Uterus (tissue), 3 donors: ENCODE measurements at regions not wholly inside any gene's neighbourhood (a gene's known extent, or its start where the extent isn't known, plus 50 kb on each side); places are given as distances from the start of the nearest gene placed in this dataset.

ENCODE experiments used
- DNase-seq, 2 donors: peaks; one replicate each; pipeline ENCODE4 v3.0.0-alpha.2; 2019 to 2020
- H3K27ac ChIP-seq, 2 donors: fragments of 200-600 bp; sonication (generic); 1 replicate in 1 of 2; 2 replicates in 1 of 2; pipeline ENCODE4 v1.5.1; 2016 to 2018
- H3K27me3 ChIP-seq, 2 donors: fragments of 200-600 bp; sonication (generic); one replicate each; pipeline ENCODE4 v1.5.1; 2018 to 2019; ENCODE audit warnings: control low read depth in 1 of 2
- H3K36me3 ChIP-seq, 2 donors: fragments of 200-600 bp; sonication (generic); one replicate each; pipeline ENCODE4 v1.5.1; 2019; ENCODE audit warnings: control low read depth in 1 of 2
- H3K4me1 ChIP-seq, 2 donors: fragments of 200-600 bp; sonication (generic); one replicate each; pipeline ENCODE4 v1.5.1; 2018 to 2019; ENCODE audit warnings: control low read depth in 1 of 2
- H3K4me3 ChIP-seq, 2 donors: fragments of 200-600 bp; sonication (generic); 1 replicate in 1 of 2; 2 replicates in 1 of 2; pipeline ENCODE4 v1.5.1; 2018 to 2019; ENCODE audit warnings: mild to moderate bottlenecking in 1 of 2
- H3K9me3 ChIP-seq, 2 donors: fragments of 200-600 bp; sonication (generic); one replicate each; pipeline ENCODE4 v1.5.1; 2019; ENCODE audit warnings: control low read depth in 1 of 2
- CTCF ChIP-seq, 4 experiments: fragments of 200-600 bp in 2 of 4; fragments of 450-650 bp in 2 of 4; sonication (generic) in 2 of 4; IDR thresholded peaks; one replicate each; pipeline ENCODE4 v1.5.1; 2016 to 2019; ENCODE audit warnings: antibody characterized with exemption in 4 of 4, mild to moderate bottlenecking in 2 of 4, moderate library complexity in 1 of 4
- POLR2A ChIP-seq, 2 donors: fragments of 450-650 bp; IDR thresholded peaks; one replicate each; pipeline ENCODE4 v1.6.1; 2016; ENCODE audit warnings: antibody characterized with exemption in 2 of 2, mild to moderate bottlenecking in 1 of 2, moderate library complexity in 1 of 2
- intact Hi-C: fragments of 100-400 bp; cut with DNase I; formaldehyde crosslinking; loops from one replicate; pipeline ENCODE4 v1.15.1; 2023; ENCODE audit warnings: low total_unique reads
- donor health status: DM: yes; HTN: yes; CAD: no.

GRCh38 chr2:126208266-126208665 lies 447.7 kb upstream of the GYPC start:
- DNase-seq: no peak

GRCh38 chr2:126212735-126213134 lies 443.2 kb upstream of the GYPC start:
- Histone ChIP-seq H3K27me3 (no peaks in the 10 kb centered on the region), H3K36me3 (no peaks in the 10 kb centered on the region), H3K4me1 (no peaks in the 10 kb centered on the region), H3K4me3 (no peak overlapping the region), H3K9me3 (no peaks in the 10 kb centered on the region), H3K27ac (no peak overlapping the region)
- no peak for DNase-seq
- TF ChIP-seq POLR2A (IDR thresholded peaks at IDR 0.05): no peak
- no peak for TF ChIP-seq CTCF (IDR thresholded peaks at IDR 0.05)
- intact Hi-C loops: no loop called here

More at GRCh38 chr2:126208266-126208665, 447.7 kb upstream of the GYPC start:
- H3K4me1 ChIP-seq: no peaks in the 10 kb centered on the region
- intact Hi-C loops: no loop called here
- H3K36me3 ChIP-seq: no peaks in the 10 kb centered on the region
- no peak overlapping the region for H3K4me3 ChIP-seq
- H3K9me3 ChIP-seq: no peaks in the 10 kb centered on the region
- no peaks in the 10 kb centered on the region for H3K27me3 ChIP-seq
- no peak overlapping the region for H3K27ac ChIP-seq
- TF ChIP-seq CTCF (IDR thresholded peaks at IDR 0.05) (no peak), POLR2A (IDR thresholded peaks at IDR 0.05) (no peak)

- Histone ChIP-seq H3K36me3 (no peaks in the 10 kb centered on the region), H3K27ac (no peak overlapping the region), H3K4me1 (no peaks in the 10 kb centered on the region), H3K4me3 (no peak overlapping the region), H3K9me3 (no peaks in the 10 kb centered on the region), H3K27me3 (no peaks in the 10 kb centered on the region)
- intact Hi-C loops: no loop called here
- TF ChIP-seq CTCF (IDR thresholded peaks at IDR 0.05) (no peak), POLR2A (IDR thresholded peaks at IDR 0.05) (no peak)
- no peak for DNase-seq
Observed at GRCh38 chr2:126219081-126219480, 436.9 kb upstream of the GYPC start.

- no peak for DNase-seq
- intact Hi-C loops: no loop called here
Observed at GRCh38 chr2:126220331-126220730, 435.6 kb upstream of the GYPC start.

GRCh38 chr2:126221506-126221905 lies 434.5 kb upstream of the GYPC start:
- no peak overlapping the region for H3K27ac ChIP-seq
- no peaks in the 10 kb centered on the region for H3K4me1 ChIP-seq
- no peak for DNase-seq
- intact Hi-C loops: no loop called here
- no peaks in the 10 kb centered on the region for H3K9me3 ChIP-seq
- no peak overlapping the region for H3K4me3 ChIP-seq
- TF ChIP-seq POLR2A (IDR thresholded peaks at IDR 0.05) (no peak), CTCF (IDR thresholded peaks at IDR 0.05) (no peak)
- H3K27me3 ChIP-seq: no peaks in the 10 kb centered on the region
- H3K36me3 ChIP-seq: no peaks in the 10 kb centered on the region

More at GRCh38 chr2:126220331-126220730, 435.6 kb upstream of the GYPC start:
- no peaks in the 10 kb centered on the region for H3K9me3 ChIP-seq
- H3K36me3 ChIP-seq: no peaks in the 10 kb centered on the region
- no peak for TF ChIP-seq CTCF (IDR thresholded peaks at IDR 0.05)
- no peak for TF ChIP-seq POLR2A (IDR thresholded peaks at IDR 0.05)
- H3K4me1 ChIP-seq: no peaks in the 10 kb centered on the region
- H3K27me3 ChIP-seq: no peaks in the 10 kb centered on the region
- no peak overlapping the region for H3K27ac ChIP-seq
- H3K4me3 ChIP-seq: no peak overlapping the region
